ENCODE measurements at regions not wholly inside any gene's neighbourhood (a gene's known extent, or its start where the extent isn't known, plus 50 kb on each side); places are given as distances from the start of the nearest gene placed in this dataset.

DNA sequence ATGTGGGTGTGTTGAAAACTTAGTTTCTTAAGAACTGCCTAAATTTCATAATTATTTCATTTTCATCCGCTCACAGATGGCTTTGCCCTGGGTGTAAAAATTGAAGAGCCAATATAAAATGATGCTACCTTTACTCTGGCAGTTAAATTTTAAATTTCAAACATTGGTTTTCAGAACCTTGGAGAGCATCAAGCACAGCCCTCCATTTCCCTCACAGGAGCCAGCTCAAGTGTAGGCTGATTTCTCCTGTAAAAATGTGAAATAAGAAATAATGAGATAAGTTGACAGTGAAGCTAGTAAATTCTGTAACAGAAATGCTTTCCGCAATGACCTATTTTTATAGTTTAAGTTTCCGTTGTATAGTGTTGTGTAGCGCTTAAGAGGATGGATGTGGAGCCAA, 53.9 kb upstream of the AKT3 start:
- no peak for DNase-seq

DNA sequence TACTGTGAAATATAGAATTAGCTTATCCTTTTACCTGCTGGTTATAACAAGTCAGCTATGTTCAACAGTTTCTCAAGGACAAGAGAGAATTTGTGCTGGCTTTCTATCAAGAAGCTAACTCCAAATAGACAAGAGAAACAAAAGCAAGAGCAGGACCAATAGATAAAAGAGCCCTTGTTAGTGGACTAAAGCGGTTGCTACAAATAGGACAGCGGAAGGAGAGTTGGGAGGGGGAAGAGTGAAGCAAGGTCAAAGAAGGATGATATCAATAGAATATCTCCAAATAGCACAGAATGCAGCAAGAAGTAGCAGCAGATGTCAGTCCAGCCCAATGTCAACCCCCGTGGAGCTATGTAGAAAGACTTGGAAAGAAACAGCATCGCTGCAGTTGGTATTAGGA, 53.0 kb upstream of the AKT3 start:
- no peak for DNase-seq

DNA sequence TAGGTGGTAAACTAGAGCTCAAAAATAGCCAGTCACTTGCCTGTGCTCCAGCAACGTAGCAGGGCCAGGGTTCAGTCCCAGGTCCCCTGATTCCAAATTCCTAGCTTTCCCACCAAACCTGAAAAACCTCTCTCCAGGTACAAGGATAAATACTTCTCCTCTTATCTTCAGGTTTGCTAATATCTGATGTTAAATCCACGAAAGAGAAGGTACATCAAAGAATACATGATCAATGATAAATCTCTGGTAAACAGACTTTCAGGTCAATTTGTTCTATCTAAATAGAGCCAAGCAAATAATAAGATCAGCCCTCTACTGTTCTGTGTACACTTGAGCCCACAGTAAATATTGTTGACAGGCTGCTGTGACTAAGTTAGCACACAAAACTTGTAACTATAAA, 52.1 kb upstream of the AKT3 start:
- DNase-seq, result no peak

Measured in CD4-positive, alpha-beta T cell treated with Interleukin-21 for 1 hour (primary cell).